Endothelial cell of umbilical vein (primary cell): ENCODE measurements at regions not wholly inside any gene's neighbourhood (a gene's known extent, or its start where the extent isn't known, plus 50 kb on each side); places are given as distances from the start of the nearest gene placed in this dataset.

Experiments used
- BruUV-seq: library from RNA; stranded (reverse); fragments of 400-500 nt; replicated peaks from 2 replicates; lab custom pipeline; 2021; lab: Mats Ljungman, UMichigan
- CTCF ChIA-PET: fragments of 300-600, 350-600 bp; sonication (Branson Sonifier 250); formaldehyde crosslinking; loops from one replicate; lab custom pipeline; 2021; ENCODE audit warnings: antibody characterized with exemption, inconsistent platforms; lab: Charles Lee
- POLR2A ChIA-PET: fragments of 300-600, 350-600 bp; sonication (Branson Sonifier 250); formaldehyde crosslinking; loops from one replicate; lab custom pipeline; 2021; ENCODE audit warnings: antibody characterized with exemption, inconsistent platforms; lab: Charles Lee
- DNase-seq: peaks from one replicate; pipeline ENCODE4 v3.0.0-alpha.2; 2011; ENCODE audit warnings: low read depth, low spot score
- FAIRE-seq: peaks from 2 replicates; lab custom pipeline; 2011; peaks lifted over from hg19 to GRCh38; lab: Jason Lieb, UNC
- H2AFZ ChIP-seq: 2 replicates; pipeline ENCODE4 v1.6.0; 2012; ENCODE audit warnings: low read depth, low read length, control low read depth, inconsistent platforms
- H3K27ac ChIP-seq: 2 replicates; pipeline ENCODE4 v1.5.1; 2011; ENCODE audit warnings: low read depth, mild to moderate bottlenecking, control low read depth, low read length, moderate library complexity; ENCODE audit not compliant: insufficient read depth
- H3K27me3 ChIP-seq, 2 experiments: 2 replicates each; pipeline versions ENCODE4 v1.6.0 to v1.6.1; 2011; ENCODE audit warnings: low read length in 2 of 2, mixed read lengths in 1 of 2; ENCODE audit not compliant: control insufficient read depth in 2 of 2, insufficient read depth in 2 of 2
- H3K36me3 ChIP-seq, 2 experiments: 2 replicates in 1 of 2; 3 replicates in 1 of 2; pipeline ENCODE4 v1.5.1; 2011; ENCODE audit warnings: low read length in 2 of 2, mild to moderate bottlenecking in 1 of 2, moderate library complexity in 1 of 2; ENCODE audit not compliant: control insufficient read depth in 2 of 2, insufficient read depth in 2 of 2; ENCODE audit errors: extremely low read depth in 1 of 2
- H3K4me1 ChIP-seq: 3 replicates; pipeline ENCODE4 v1.5.1; 2011; ENCODE audit warnings: mild to moderate bottlenecking, low read length; ENCODE audit not compliant: control insufficient read depth, insufficient read depth; ENCODE audit errors: extremely low read depth
- H3K4me2 ChIP-seq: 2 replicates; pipeline ENCODE4 v1.6.1; 2011; ENCODE audit warnings: low read length, control low read depth, mixed read lengths; ENCODE audit not compliant: insufficient read depth
- H3K4me3 ChIP-seq, 3 experiments: fragments of 200-600 bp in 1 of 3; sonication (generic), shearing (Covaris generic) in 1 of 3; replicated peaks in 1 of 3; 2 replicates each; pipeline ENCODE4 v1.5.1; 2011 to 2016; ENCODE audit warnings: control low read depth in 3 of 3, low read length in 3 of 3, mild to moderate bottlenecking in 2 of 3, inconsistent platforms in 1 of 3, low read depth in 1 of 3, moderate library complexity in 1 of 3; ENCODE audit not compliant: insufficient read depth in 1 of 3
- H3K79me2 ChIP-seq: 2 replicates; pipeline ENCODE4 v1.6.0; 2012; ENCODE audit warnings: low read length, inconsistent platforms; ENCODE audit not compliant: control insufficient read depth, insufficient read depth
- H3K9ac ChIP-seq: replicated peaks from 2 replicates; pipeline ENCODE3; 2011; ENCODE audit warnings: low read length, control low read depth; ENCODE audit not compliant: insufficient read depth; ENCODE audit errors: extremely low read depth
- H3K9me1 ChIP-seq: replicated peaks from 3 replicates; pipeline ENCODE4 v1.6.0; 2011; ENCODE audit warnings: mild to moderate bottlenecking, low read length; ENCODE audit not compliant: control insufficient read depth, insufficient read depth; ENCODE audit errors: extremely low read depth
- H3K9me3 ChIP-seq: replicated peaks from 2 replicates; pipeline ENCODE4 v1.5.1; 2012; ENCODE audit warnings: low read length, inconsistent platforms; ENCODE audit not compliant: control insufficient read depth, insufficient read depth
- H4K20me1 ChIP-seq: replicated peaks from 2 replicates; pipeline ENCODE3; 2011; ENCODE audit warnings: mild to moderate bottlenecking, low read length; ENCODE audit not compliant: control insufficient read depth, insufficient read depth; ENCODE audit errors: extremely low read depth
- CTCF ChIP-seq, 2 donors: IDR thresholded peaks; 1 replicate in 1 of 2; 2 replicates in 1 of 2; pipeline ENCODE4 v1.5.1; 2011; ENCODE audit warnings: low read length in 2 of 2, mild to moderate bottlenecking in 2 of 2, moderate library complexity in 2 of 2, control low read depth in 1 of 2, inconsistent platforms in 1 of 2, low read depth in 1 of 2; ENCODE audit not compliant: insufficient read depth in 1 of 2; ENCODE audit errors: extremely low read depth in 1 of 2
- EZH2 ChIP-seq: IDR thresholded peaks from 2 replicates; pipeline ENCODE4 v1.6.1; 2012; ENCODE audit warnings: borderline replicate concordance, low read depth, mild to moderate bottlenecking, moderate library complexity, low read length, inconsistent platforms; ENCODE audit not compliant: severe bottlenecking
- FOS ChIP-seq: IDR thresholded peaks from 2 replicates; pipeline ENCODE4 v1.6.1; 2011; ENCODE audit warnings: mild to moderate bottlenecking, low read length, moderate library complexity, borderline replicate concordance; ENCODE audit not compliant: insufficient read depth
- GATA2 ChIP-seq: IDR thresholded peaks from 2 replicates; pipeline ENCODE4 v1.7.0; 2011; ENCODE audit warnings: low read depth, mild to moderate bottlenecking, moderate library complexity, mixed read lengths, low read length; ENCODE audit not compliant: insufficient read length, insufficient read depth
- JUN ChIP-seq: IDR thresholded peaks from 2 replicates; pipeline ENCODE4 v1.6.1; 2011; ENCODE audit warnings: borderline replicate concordance, low read depth; ENCODE audit not compliant: insufficient read length, insufficient read depth
- MAX ChIP-seq: IDR thresholded peaks from 2 replicates; pipeline ENCODE4 v1.6.1; 2011; ENCODE audit not compliant: insufficient read depth, insufficient read length
- MYC ChIP-seq: IDR thresholded peaks from one replicate; pipeline ENCODE4 v1.6.1; 2011; ENCODE audit warnings: mild to moderate bottlenecking, low read depth, low read length
- POLR2A ChIP-seq: IDR thresholded peaks from 2 replicates; pipeline ENCODE4 v1.6.1; 2012; ENCODE audit warnings: low read depth, mild to moderate bottlenecking, control low read depth, low read length
- POLR2AphosphoS5 ChIP-seq: IDR thresholded peaks from 2 replicates; pipeline ENCODE4 v1.6.1; 2012; ENCODE audit warnings: low read depth, mild to moderate bottlenecking, control low read depth, low read length, moderate library complexity; ENCODE audit not compliant: insufficient read depth
- dilution Hi-C: fragments of 300-500 bp; cut with MboI; formaldehyde crosslinking; loops from one replicate; pipeline ENCODE4 v1.15.0; 2019; ENCODE audit warnings: low sequenced_read_pairs; ENCODE audit not compliant: extremely low pct_ligation_motif_present
- intact Hi-C: fragments of 100-400 bp; cut with micrococcal nuclease; formaldehyde crosslinking; loops from one replicate; pipeline ENCODE4 v1.10.0; 2022

GRCh38 chr5:41610386-41610785, 100.0 kb upstream of the PLCXD3 start:
- Histone ChIP-seq H3K27ac (no peak overlapping the region), H2AFZ (no peak overlapping the region), H3K27me3 (no peaks in the 10 kb centered on the region), H3K4me2 (no peak overlapping the region), H4K20me1 (no peaks in the 10 kb centered on the region), H3K79me2 (no peaks in the 10 kb centered on the region), H3K4me3 (no peak overlapping the region), H3K36me3 (no peaks in the 10 kb centered on the region), H3K9me3 (no peaks in the 10 kb centered on the region), H3K4me1 (no peaks in the 10 kb centered on the region), H3K9ac (no peak overlapping the region), H3K9me1 (no peaks in the 10 kb centered on the region)
- TF ChIP-seq MYC: no peak
- TF ChIP-seq EZH2: no peak
- no peak for TF ChIP-seq GATA2
- no peak for TF ChIP-seq JUN
- no peak for TF ChIP-seq FOS
- TF ChIP-seq POLR2A: no peak
- TF ChIP-seq MAX: no peak
- TF ChIP-seq POLR2AphosphoS5: no peak
- no peak for TF ChIP-seq CTCF (IDR thresholded peaks at IDR 0.05; ENCODE audit: extremely low read depth in 1 of 2, insufficient read depth in 1 of 2, low read depth in 1 of 2, low read length in 2 of 2)
- dilution Hi-C loops (no loop called here), intact Hi-C loops (no loop called here)
- BruUV-seq: no TSS peak
- no peak for DNase-seq
- ChIA-PET CTCF (no interaction called here), POLR2A (no interaction called here)
- FAIRE-seq: no peak
